Vagina (tissue), 2 donors: ENCODE measurements at regions not wholly inside any gene's neighbourhood (a gene's known extent, or its start where the extent isn't known, plus 50 kb on each side); places are given as distances from the start of the nearest gene placed in this dataset.

ENCODE experiments used
- CTCF ChIP-seq, 3 experiments: fragments of 450-650 bp in 2 of 3; fragments of 200-600 bp in 1 of 3; sonication (generic) in 1 of 3; IDR thresholded peaks; one replicate each; pipeline ENCODE4 v1.5.1; 2017 to 2019; ENCODE audit warnings: antibody characterized with exemption in 3 of 3, mild to moderate bottlenecking in 2 of 3, moderate library complexity in 2 of 3
- POLR2A ChIP-seq, 2 donors: fragments of 450-650 bp; IDR thresholded peaks; one replicate each; pipeline ENCODE4 v1.6.1; 2017; ENCODE audit warnings: antibody characterized with exemption in 2 of 2, mild to moderate bottlenecking in 2 of 2, moderate library complexity in 2 of 2

- TF ChIP-seq CTCF (IDR thresholded peaks at IDR 0.05) (peak; percentile 56 to 87 (median 69)), POLR2A (IDR thresholded peaks at IDR 0.05) (no peak)
Observed at GRCh38 chr12:69070319-69071090, 137.5 kb upstream of the CPM start.
